GM12865 (cell line): ENCODE measurements at regions not wholly inside any gene's neighbourhood (a gene's known extent, or its start where the extent isn't known, plus 50 kb on each side); places are given as distances from the start of the nearest gene placed in this dataset.

Source experiments
- DNase-seq: peaks from one replicate; pipeline ENCODE4 v3.0.0; 2010; ENCODE audit warnings: low read depth
- H3K4me3 ChIP-seq: 2 replicates; pipeline ENCODE4 v1.5.1; 2011; ENCODE audit warnings: mild to moderate bottlenecking, low read depth, low read length, control low read depth
- TF ChIP-seq, protein P1 (sequence below): IDR thresholded peaks from 2 replicates; pipeline ENCODE4 v1.5.1; 2011; ENCODE audit warnings: low read length, control low read depth, low read depth, inconsistent platforms; ENCODE audit not compliant: insufficient read depth; ENCODE audit errors: missing control alignments

DNA sequence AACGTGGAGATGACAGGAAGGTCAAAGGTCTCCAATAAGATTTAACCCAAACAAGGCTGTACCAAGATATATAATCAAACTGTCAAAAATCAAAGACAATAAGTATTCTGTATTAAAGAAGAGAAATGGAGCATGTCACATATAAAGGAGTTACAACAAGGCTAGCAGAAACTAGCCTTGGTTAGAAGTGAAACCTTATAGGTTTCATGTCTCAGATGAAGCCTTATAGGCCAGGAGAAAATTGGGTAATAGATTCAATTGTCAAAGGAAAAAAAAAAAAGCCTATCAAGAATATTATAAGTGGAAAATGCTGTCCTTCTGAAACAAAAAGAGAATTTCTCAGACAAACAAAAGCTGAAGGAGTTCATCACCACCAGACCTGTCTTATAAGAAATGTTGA lies 419.4 kb downstream of the CDH11 start:
- no peak overlapping the region for H3K4me3 ChIP-seq
- DNase-seq, result no peak
- TF ChIP-seq, protein P1, sequence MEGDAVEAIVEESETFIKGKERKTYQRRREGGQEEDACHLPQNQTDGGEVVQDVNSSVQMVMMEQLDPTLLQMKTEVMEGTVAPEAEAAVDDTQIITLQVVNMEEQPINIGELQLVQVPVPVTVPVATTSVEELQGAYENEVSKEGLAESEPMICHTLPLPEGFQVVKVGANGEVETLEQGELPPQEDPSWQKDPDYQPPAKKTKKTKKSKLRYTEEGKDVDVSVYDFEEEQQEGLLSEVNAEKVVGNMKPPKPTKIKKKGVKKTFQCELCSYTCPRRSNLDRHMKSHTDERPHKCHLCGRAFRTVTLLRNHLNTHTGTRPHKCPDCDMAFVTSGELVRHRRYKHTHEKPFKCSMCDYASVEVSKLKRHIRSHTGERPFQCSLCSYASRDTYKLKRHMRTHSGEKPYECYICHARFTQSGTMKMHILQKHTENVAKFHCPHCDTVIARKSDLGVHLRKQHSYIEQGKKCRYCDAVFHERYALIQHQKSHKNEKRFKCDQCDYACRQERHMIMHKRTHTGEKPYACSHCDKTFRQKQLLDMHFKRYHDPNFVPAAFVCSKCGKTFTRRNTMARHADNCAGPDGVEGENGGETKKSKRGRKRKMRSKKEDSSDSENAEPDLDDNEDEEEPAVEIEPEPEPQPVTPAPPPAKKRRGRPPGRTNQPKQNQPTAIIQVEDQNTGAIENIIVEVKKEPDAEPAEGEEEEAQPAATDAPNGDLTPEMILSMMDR, result no peak

DNA sequence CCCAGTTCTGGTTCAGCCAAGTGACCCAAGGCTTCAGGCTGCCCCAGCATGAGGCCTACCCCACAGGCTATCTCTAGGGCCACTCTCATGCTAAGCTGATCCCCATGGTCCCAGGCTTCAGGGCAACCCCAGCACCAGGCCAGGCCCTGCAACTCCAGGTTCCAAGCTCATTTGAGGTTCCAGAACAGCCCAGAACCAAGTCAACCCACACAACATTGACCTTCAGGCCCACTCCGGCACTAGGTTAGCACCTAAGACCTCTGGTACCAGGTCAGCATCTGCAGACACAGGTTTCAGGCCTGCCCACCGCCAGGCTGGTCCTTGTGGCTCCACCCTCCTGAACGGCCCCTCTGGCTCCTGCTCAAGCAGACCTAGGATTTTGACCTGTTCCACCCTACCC lies 421.2 kb downstream of the CDH11 start:
- H3K4me3 ChIP-seq, result no peak overlapping the region
- TF ChIP-seq, protein P1, result no peak
- DNase-seq, result no peak

DNA sequence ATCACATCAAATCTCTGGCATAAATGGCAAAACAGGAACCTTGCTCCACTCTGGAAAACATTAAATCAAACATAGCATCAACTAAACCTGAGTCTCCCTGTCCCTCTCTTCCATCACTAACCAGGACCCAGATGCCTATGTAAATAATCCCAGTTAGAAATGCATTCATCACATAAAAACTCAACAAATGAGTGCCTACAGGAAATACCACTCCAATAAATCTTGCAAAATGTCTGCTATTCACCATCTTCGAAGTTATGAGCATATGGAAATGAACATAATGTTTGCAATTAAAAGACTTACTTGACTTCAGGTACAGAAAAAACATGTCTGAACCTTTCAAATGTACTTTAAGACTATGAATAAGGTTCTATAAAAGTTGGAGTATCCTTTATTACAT lies 425.0 kb downstream of the CDH11 start:
- TF ChIP-seq, protein P1, result no peak
- DNase-seq, result no peak
- H3K4me3 ChIP-seq, result no peak overlapping the region

DNA sequence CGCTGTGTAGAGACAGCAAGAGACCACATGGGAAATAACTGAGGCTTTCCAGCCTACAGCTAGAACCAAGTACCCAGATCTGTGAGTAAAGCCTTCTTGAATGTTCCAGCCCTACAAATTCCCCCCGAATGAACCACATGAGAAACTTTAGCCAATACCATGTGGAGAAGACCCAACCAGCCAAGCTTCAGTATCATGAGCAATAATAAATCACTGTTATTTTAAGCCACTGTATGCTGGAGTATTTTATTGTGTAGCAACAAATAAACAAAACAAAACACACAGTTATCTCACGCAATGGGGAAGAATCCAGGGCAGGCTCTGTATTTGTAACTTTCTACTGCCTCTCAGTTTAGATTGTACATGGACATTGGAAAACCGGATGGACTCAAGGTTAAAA lies 426.2 kb downstream of the CDH11 start:
- TF ChIP-seq, protein P1, result no peak
- DNase-seq, result no peak
- no peak overlapping the region for H3K4me3 ChIP-seq

DNA sequence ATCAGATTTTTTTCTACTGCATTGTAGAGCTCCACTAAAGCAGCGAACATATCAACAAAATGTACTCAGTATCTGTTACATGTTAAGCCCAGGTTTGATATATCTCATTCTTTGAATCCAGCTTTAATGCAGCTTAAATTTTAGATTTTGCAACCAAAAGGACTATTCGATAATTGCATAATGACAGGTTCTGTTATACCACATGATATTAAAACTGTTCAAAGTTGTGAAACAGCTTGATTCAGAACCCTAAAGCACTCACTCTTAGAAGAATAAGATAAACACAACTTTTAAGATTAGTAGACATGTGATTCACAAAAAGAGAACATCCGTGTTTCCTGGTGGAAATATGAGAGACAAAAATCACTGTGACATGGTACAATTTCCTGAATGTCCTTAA lies 427.9 kb downstream of the CDH11 start:
- H3K4me3 ChIP-seq, result no peak overlapping the region
- TF ChIP-seq, protein P1, result no peak
- DNase-seq, result no peak

DNA sequence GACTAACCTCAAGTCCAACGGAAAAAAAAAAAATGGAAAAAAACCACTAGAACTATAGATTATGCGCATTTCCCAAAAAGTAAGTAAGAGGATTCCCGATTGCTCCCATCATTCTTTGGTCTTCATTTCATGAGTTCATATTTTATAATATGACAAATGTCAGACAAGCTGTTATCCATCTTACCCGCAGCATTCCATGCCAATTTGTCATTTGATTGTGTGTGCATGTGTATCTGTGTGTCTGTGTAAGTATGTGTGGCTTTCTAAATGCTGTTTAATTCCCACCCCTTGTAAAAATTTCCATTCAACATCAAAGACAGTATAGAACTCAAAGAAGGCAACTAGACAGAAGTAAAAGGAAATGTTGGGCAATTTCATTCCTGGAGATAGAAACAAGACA lies 434.1 kb downstream of the CDH11 start:
- DNase-seq, result no peak
- H3K4me3 ChIP-seq, result no peak overlapping the region
- TF ChIP-seq, protein P1, result no peak

DNA sequence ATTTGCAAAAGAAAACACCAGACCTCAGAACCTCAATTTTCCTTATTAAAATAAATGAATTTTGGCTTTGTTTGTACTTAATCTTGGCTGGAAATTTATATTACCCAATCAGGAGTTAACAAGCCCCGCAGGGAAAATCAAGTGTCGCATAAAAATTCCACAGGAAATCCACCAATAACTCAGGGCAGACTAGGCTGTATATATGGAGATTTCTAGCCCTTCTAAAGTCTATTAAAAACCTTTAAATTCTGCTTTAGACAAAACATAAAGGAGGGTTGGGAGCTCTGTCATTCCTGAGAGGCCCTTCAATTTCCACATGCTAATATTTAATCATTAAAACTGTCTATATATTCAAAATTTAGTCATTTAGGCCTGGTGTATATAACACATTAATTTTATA lies 434.7 kb downstream of the CDH11 start:
- TF ChIP-seq, protein P1, result no peak
- no peak overlapping the region for H3K4me3 ChIP-seq
- DNase-seq, result no peak
